H9 (cell line): ENCODE measurements at regions not wholly inside any gene's neighbourhood (a gene's known extent, or its start where the extent isn't known, plus 50 kb on each side); places are given as distances from the start of the nearest gene placed in this dataset.

Source experiments
- DNase-seq: peaks from one replicate; pipeline ENCODE4 v3.0.0-alpha.2; 2017
- H2AFZ ChIP-seq: one replicate; pipeline ENCODE4 v1.6.1; 2013; ENCODE audit warnings: mild to moderate bottlenecking, low read length, control low read depth, moderate library complexity
- H2AK5ac ChIP-seq: 2 replicates; pipeline ENCODE4 v1.6.1; 2013; ENCODE audit warnings: low read length, control low read depth, mixed read lengths; ENCODE audit not compliant: insufficient read length
- H2BK120ac ChIP-seq: one replicate; pipeline ENCODE4 v1.6.1; 2013; ENCODE audit warnings: low read depth, mild to moderate bottlenecking, low read length, control low read depth, inconsistent platforms; ENCODE audit not compliant: poor library complexity, severe bottlenecking
- H2BK12ac ChIP-seq: 2 replicates; pipeline ENCODE4 v1.6.1; 2013; ENCODE audit warnings: low read length, control low read depth, mixed read lengths, low read depth; ENCODE audit not compliant: insufficient read length
- H2BK15ac ChIP-seq: 2 replicates; pipeline ENCODE4 v1.6.1; 2013; ENCODE audit warnings: low read depth, low read length, control low read depth
- H2BK20ac ChIP-seq: one replicate; pipeline ENCODE4 v1.6.1; 2013; ENCODE audit warnings: low read depth, mild to moderate bottlenecking, low read length, control low read depth, inconsistent platforms; ENCODE audit not compliant: poor library complexity, severe bottlenecking
- H2BK5ac ChIP-seq: 2 replicates; pipeline ENCODE4 v1.6.1; 2013; ENCODE audit warnings: low read length, control low read depth, mixed read lengths; ENCODE audit not compliant: insufficient read length
- H3K14ac ChIP-seq: 2 replicates; pipeline ENCODE4 v1.6.1; 2013; ENCODE audit warnings: low read length, control low read depth; ENCODE audit not compliant: insufficient read depth
- H3K18ac ChIP-seq: 2 replicates; pipeline ENCODE4 v1.6.1; 2013; ENCODE audit warnings: low read depth, mild to moderate bottlenecking, mixed read lengths, low read length, control low read depth; ENCODE audit not compliant: insufficient read length
- H3K23ac ChIP-seq: 2 replicates; pipeline ENCODE4 v1.6.1; 2013; ENCODE audit warnings: low read length, control low read depth, mixed read lengths, low read depth; ENCODE audit not compliant: insufficient read length
- H3K23me2 ChIP-seq: 2 replicates; pipeline ENCODE4 v1.6.1; 2013; ENCODE audit warnings: low read depth, mild to moderate bottlenecking, mixed read lengths, low read length, control low read depth; ENCODE audit not compliant: insufficient read length, poor library complexity, severe bottlenecking
- H3K27ac ChIP-seq: 2 replicates; pipeline ENCODE4 v1.5.1; 2013; ENCODE audit warnings: low read length, control low read depth, mixed read lengths, low read depth; ENCODE audit not compliant: insufficient read length
- H3K27me3 ChIP-seq: 2 replicates; pipeline ENCODE4 v1.6.1; 2013; ENCODE audit warnings: low read length, control low read depth, inconsistent platforms; ENCODE audit not compliant: insufficient read depth
- H3K4ac ChIP-seq: 2 replicates; pipeline ENCODE4 v1.6.1; 2013; ENCODE audit warnings: low read depth, mild to moderate bottlenecking, control low read depth, inconsistent platforms, low read length, moderate library complexity
- H3K4me1 ChIP-seq: 2 replicates; pipeline ENCODE4 v1.6.1; 2013; ENCODE audit warnings: low read length, control low read depth, inconsistent platforms; ENCODE audit not compliant: insufficient read depth
- H3K4me2 ChIP-seq: 2 replicates; pipeline ENCODE4 v1.6.1; 2013; ENCODE audit warnings: low read length, control low read depth, mixed read lengths; ENCODE audit not compliant: insufficient read length, insufficient read depth
- H3K56ac ChIP-seq: 2 replicates; pipeline ENCODE4 v1.6.1; 2013; ENCODE audit warnings: low read depth, mild to moderate bottlenecking, mixed read lengths, low read length, control low read depth; ENCODE audit not compliant: insufficient read length
- H3K79me1 ChIP-seq: 2 replicates; pipeline ENCODE4 v1.6.1; 2013; ENCODE audit warnings: low read depth, mild to moderate bottlenecking, moderate library complexity, low read length, control low read depth, inconsistent platforms; ENCODE audit not compliant: insufficient read depth, poor library complexity, severe bottlenecking
- H3K79me2 ChIP-seq: 2 replicates; pipeline ENCODE4 v1.6.1; 2013; ENCODE audit warnings: low read length, control low read depth, inconsistent platforms; ENCODE audit not compliant: insufficient read depth
- H3K9ac ChIP-seq: 2 replicates; pipeline ENCODE4 v1.6.1; 2013; ENCODE audit warnings: low read length, control low read depth, mixed read lengths; ENCODE audit not compliant: insufficient read length; ENCODE audit errors: extremely low read depth
- H3K9me3 ChIP-seq: one replicate; pipeline ENCODE4 v1.6.1; 2013; ENCODE audit warnings: low read depth, low read length, inconsistent platforms; ENCODE audit not compliant: control insufficient read depth
- H3T11ph ChIP-seq: one replicate; pipeline ENCODE4 v1.6.1; 2013; ENCODE audit warnings: mild to moderate bottlenecking, low read length, control low read depth, inconsistent platforms
- H4K20me1 ChIP-seq: one replicate; pipeline ENCODE4 v1.6.1; 2013; ENCODE audit not compliant: control insufficient read depth, insufficient read length, insufficient read depth
- H4K5ac ChIP-seq: 2 replicates; pipeline ENCODE4 v1.6.1; 2013; ENCODE audit warnings: low read depth, mild to moderate bottlenecking, mixed read lengths, low read length, control low read depth; ENCODE audit not compliant: insufficient read length
- H4K8ac ChIP-seq: replicated peaks from 2 replicates; pipeline ENCODE4 v1.6.1; 2013; ENCODE audit warnings: low read length, control low read depth, mixed read lengths, low read depth; ENCODE audit not compliant: insufficient read length
- H4K91ac ChIP-seq: 2 replicates; pipeline ENCODE4 v1.6.1; 2013; ENCODE audit warnings: low read depth, mild to moderate bottlenecking, moderate library complexity, mixed read lengths, low read length, control low read depth; ENCODE audit not compliant: insufficient read length
- H3K27ac Mint-ChIP-seq, 3 experiments: 2 replicates in 2 of 3; 3 replicates in 1 of 3; pipeline ENCODE4 v1.8.0; 2020 to 2021; ENCODE audit warnings: mixed read lengths in 3 of 3, mild to moderate bottlenecking in 1 of 3, moderate library complexity in 1 of 3
- H3K27me3 Mint-ChIP-seq: 2 replicates; pipeline ENCODE4 v1.8.0; 2021; ENCODE audit warnings: low read depth, mild to moderate bottlenecking, moderate library complexity, mixed read lengths
- H3K36me3 Mint-ChIP-seq, 3 experiments: 2 replicates in 2 of 3; 3 replicates in 1 of 3; pipeline ENCODE4 v1.8.0; 2020 to 2021; ENCODE audit warnings: low read depth in 3 of 3, mixed read lengths in 3 of 3; ENCODE audit not compliant: insufficient read depth in 1 of 3
- H3K4me1 Mint-ChIP-seq, 2 experiments: 2 replicates each; pipeline ENCODE4 v1.8.0; 2020; ENCODE audit warnings: mixed read lengths in 2 of 2
- H3K4me3 Mint-ChIP-seq, 2 experiments: 2 replicates in 1 of 2; 3 replicates in 1 of 2; pipeline ENCODE4 v1.8.0; 2020 to 2021; ENCODE audit warnings: mild to moderate bottlenecking in 2 of 2, mixed read lengths in 2 of 2, moderate library complexity in 1 of 2
- H3K9me3 Mint-ChIP-seq, 2 experiments: 2 replicates in 1 of 2; 3 replicates in 1 of 2; pipeline ENCODE4 v1.8.0; 2020; ENCODE audit warnings: mild to moderate bottlenecking in 2 of 2, mixed read lengths in 2 of 2, moderate library complexity in 1 of 2
- WGBS: extraction: QIAGEN DNeasy Blood & Tissue Kit; methylation state at CpG from one replicate; pipeline ENCODE4 v1.1.7; 2013; ENCODE audit warnings: missing lambda C conversion rate, low lambda C conversion rate, mixed read lengths; ENCODE audit not compliant: insufficient read length; ENCODE audit errors: extremely low coverage; 5-methylcytosine and 5-hydroxymethylcytosine counted together
- TF ChIP-seq, protein P1 (sequence below): fragments of 200-600 bp; sonication (generic); conservative IDR thresholded peaks from 3 replicates; pipeline ENCODE4 v1.8.0; 2021; ENCODE audit warnings: antibody characterized with exemption, mild to moderate bottlenecking

DNA sequence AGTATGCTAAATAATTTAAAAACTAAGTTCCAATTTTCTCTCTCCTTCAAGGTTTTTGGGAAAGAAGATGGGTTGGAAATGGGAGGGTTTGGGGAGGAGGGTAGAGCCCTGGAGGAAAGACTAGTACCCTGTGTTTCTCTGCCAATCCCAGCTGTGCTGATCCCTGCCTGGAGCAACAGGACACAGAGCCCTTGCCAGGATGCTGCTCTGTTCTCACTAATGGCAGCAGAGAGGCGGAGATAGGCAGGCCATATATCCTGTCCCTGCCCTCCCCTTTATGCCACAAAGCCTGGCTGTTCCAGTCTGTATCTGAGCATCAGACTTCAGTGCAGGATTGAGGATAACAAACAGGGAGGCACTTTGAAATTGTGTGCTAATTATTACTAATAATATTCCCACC, 99.0 kb downstream of the C12orf75 start:
- no peaks in the 10 kb centered on the region for H3K27me3 ChIP-seq
- WGBS, result no CpG with 5 or more reads among the region's 1 CpG
- H4K20me1 ChIP-seq, result no peaks in the 10 kb centered on the region
- H3K9ac ChIP-seq, result no peak overlapping the region
- H3K4me1 ChIP-seq, result no peaks in the 10 kb centered on the region
- no peak overlapping the region for H4K91ac ChIP-seq
- H2BK5ac ChIP-seq, result no peak overlapping the region
- DNase-seq, result no peak
- no peak overlapping the region for H3K14ac ChIP-seq
- no peak overlapping the region for H4K5ac ChIP-seq
- no peak overlapping the region for H3K27ac ChIP-seq
- H3T11ph ChIP-seq, result no peak overlapping the region
- no peaks in the 10 kb centered on the region for H3K23me2 ChIP-seq
- H2BK15ac ChIP-seq, result no peak overlapping the region
- no peaks in the 10 kb centered on the region for H3K79me2 ChIP-seq
- no peak overlapping the region for H2BK20ac ChIP-seq
- no peak overlapping the region for H4K8ac ChIP-seq
- no peak overlapping the region for H3K4ac ChIP-seq
- TF ChIP-seq, protein P1, sequence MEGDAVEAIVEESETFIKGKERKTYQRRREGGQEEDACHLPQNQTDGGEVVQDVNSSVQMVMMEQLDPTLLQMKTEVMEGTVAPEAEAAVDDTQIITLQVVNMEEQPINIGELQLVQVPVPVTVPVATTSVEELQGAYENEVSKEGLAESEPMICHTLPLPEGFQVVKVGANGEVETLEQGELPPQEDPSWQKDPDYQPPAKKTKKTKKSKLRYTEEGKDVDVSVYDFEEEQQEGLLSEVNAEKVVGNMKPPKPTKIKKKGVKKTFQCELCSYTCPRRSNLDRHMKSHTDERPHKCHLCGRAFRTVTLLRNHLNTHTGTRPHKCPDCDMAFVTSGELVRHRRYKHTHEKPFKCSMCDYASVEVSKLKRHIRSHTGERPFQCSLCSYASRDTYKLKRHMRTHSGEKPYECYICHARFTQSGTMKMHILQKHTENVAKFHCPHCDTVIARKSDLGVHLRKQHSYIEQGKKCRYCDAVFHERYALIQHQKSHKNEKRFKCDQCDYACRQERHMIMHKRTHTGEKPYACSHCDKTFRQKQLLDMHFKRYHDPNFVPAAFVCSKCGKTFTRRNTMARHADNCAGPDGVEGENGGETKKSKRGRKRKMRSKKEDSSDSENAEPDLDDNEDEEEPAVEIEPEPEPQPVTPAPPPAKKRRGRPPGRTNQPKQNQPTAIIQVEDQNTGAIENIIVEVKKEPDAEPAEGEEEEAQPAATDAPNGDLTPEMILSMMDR, result no peak
- H3K79me1 ChIP-seq, result no peaks in the 10 kb centered on the region
- no peak overlapping the region for H3K56ac ChIP-seq
- Mint-ChIP-seq H3K4me1 (peaks cover 3 to 7% of the 10 kb centered on the region in 2 experiments; a peak in 3 of 4 replicates), H3K27me3 (no peaks in the 10 kb centered on the region), H3K36me3 (peaks cover 0 to 5% (median 0%) of the 10 kb centered on the region in 3 experiments; a peak in 1 of 7 replicates), H3K4me3 (no peak overlapping the region), H3K27ac (no peak overlapping the region), H3K9me3 (no peaks in the 10 kb centered on the region)
- H2BK120ac ChIP-seq, result no peak overlapping the region
- H3K18ac ChIP-seq, result no peak overlapping the region
- no peak overlapping the region for H2AFZ ChIP-seq
- H2BK12ac ChIP-seq, result no peak overlapping the region
- H2AK5ac ChIP-seq, result no peak overlapping the region
- H3K4me2 ChIP-seq, result no peak overlapping the region
- no peaks in the 10 kb centered on the region for H3K9me3 ChIP-seq
- H3K23ac ChIP-seq, result no peak overlapping the region
